KMS-11 (cell line): ENCODE measurements at regions not wholly inside any gene's neighbourhood (a gene's known extent, or its start where the extent isn't known, plus 50 kb on each side); places are given as distances from the start of the nearest gene placed in this dataset.

Experiments used
- H2AFZ ChIP-seq: fragments of 200-600 bp; sonication (generic); 2 replicates; pipeline ENCODE4 v1.6.1; 2016; ENCODE audit warnings: antibody characterized with exemption, mixed run types, low read depth
- H3K27ac ChIP-seq: fragments of 200-600 bp; sonication (generic); 2 replicates; pipeline ENCODE4 v1.6.1; 2016; ENCODE audit warnings: mild to moderate bottlenecking, mixed run types
- H3K27me3 ChIP-seq: fragments of 200-600 bp; sonication (generic); 2 replicates; pipeline ENCODE4 v1.6.1; 2017; ENCODE audit warnings: mild to moderate bottlenecking, low read depth, mixed run types, moderate library complexity; ENCODE audit not compliant: insufficient read depth
- H3K36me3 ChIP-seq: fragments of 200-600 bp; sonication (generic); 2 replicates; pipeline ENCODE4 v1.6.1; 2017; ENCODE audit warnings: mild to moderate bottlenecking, mixed run types; ENCODE audit not compliant: insufficient read depth
- H3K4me1 ChIP-seq: fragments of 200-600 bp; sonication (generic); 2 replicates; pipeline ENCODE4 v1.6.1; 2016; ENCODE audit warnings: mild to moderate bottlenecking, low read depth, mixed run types; ENCODE audit not compliant: poor library complexity, severe bottlenecking
- H3K4me2 ChIP-seq: fragments of 200-600 bp; sonication (generic); 2 replicates; pipeline ENCODE4 v1.7.0; 2016; ENCODE audit warnings: mild to moderate bottlenecking, mixed run types
- H3K4me3 ChIP-seq: fragments of 200-600 bp; sonication (generic); IDR thresholded peaks from 2 replicates; pipeline ENCODE4 v1.6.1; 2017; ENCODE audit warnings: low read depth, low read length, mixed read lengths; ENCODE audit not compliant: insufficient read depth
- H3K79me2 ChIP-seq: fragments of 200-600 bp; sonication (generic); 2 replicates; pipeline ENCODE4 v1.6.1; 2016; ENCODE audit warnings: low read depth, mixed run types; ENCODE audit not compliant: insufficient read depth
- H3K9ac ChIP-seq: fragments of 200-600 bp; sonication (generic); 2 replicates; pipeline ENCODE4 v1.6.1; 2016; ENCODE audit warnings: mild to moderate bottlenecking, mixed run types
- H4K20me1 ChIP-seq: fragments of 200-600 bp; sonication (generic); 2 replicates; pipeline ENCODE4 v1.6.1; 2016; ENCODE audit warnings: mild to moderate bottlenecking, mixed run types; ENCODE audit not compliant: insufficient read depth
- TF ChIP-seq, protein P1 (sequence below): fragments of 200-600 bp; sonication (generic); conservative IDR thresholded peaks from 2 replicates; pipeline ENCODE4 v1.6.1; 2017; ENCODE audit warnings: low read depth, mild to moderate bottlenecking, antibody characterized with exemption, low read length, moderate library complexity, mixed read lengths

DNA sequence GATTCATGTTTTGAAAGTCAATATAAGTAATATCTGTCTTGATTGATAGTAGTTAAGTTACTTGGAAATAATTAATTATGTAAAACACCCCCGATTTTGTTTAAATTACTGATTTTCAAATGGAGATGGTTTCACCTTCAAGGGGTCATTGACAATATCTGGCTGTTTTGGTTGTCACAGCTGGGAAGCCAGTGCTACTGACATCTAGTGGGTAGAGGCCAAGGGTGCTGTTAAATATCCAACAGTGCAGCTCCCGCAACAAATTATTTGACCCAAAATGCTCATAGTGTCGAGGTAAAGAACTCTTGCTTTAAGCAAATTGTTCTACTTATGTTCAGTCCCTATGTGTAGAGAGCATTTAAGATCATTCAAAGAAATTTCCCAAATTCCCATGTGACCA lies 50.6 kb upstream of the PCDH20 start:
- TF ChIP-seq, protein P1, sequence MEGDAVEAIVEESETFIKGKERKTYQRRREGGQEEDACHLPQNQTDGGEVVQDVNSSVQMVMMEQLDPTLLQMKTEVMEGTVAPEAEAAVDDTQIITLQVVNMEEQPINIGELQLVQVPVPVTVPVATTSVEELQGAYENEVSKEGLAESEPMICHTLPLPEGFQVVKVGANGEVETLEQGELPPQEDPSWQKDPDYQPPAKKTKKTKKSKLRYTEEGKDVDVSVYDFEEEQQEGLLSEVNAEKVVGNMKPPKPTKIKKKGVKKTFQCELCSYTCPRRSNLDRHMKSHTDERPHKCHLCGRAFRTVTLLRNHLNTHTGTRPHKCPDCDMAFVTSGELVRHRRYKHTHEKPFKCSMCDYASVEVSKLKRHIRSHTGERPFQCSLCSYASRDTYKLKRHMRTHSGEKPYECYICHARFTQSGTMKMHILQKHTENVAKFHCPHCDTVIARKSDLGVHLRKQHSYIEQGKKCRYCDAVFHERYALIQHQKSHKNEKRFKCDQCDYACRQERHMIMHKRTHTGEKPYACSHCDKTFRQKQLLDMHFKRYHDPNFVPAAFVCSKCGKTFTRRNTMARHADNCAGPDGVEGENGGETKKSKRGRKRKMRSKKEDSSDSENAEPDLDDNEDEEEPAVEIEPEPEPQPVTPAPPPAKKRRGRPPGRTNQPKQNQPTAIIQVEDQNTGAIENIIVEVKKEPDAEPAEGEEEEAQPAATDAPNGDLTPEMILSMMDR = no peak
- Histone ChIP-seq H3K27ac (no peak overlapping the region), H4K20me1 (no peaks in the 10 kb centered on the region), H3K4me3 (no peak overlapping the region), H3K4me1 (no peaks in the 10 kb centered on the region), H2AFZ (no peak overlapping the region), H3K9ac (no peak overlapping the region), H3K79me2 (no peaks in the 10 kb centered on the region), H3K36me3 (no peaks in the 10 kb centered on the region), H3K27me3 (no peaks in the 10 kb centered on the region), H3K4me2 (no peak overlapping the region)
